ENCODE measurements at regions not wholly inside any gene's neighbourhood (a gene's known extent, or its start where the extent isn't known, plus 50 kb on each side); places are given as distances from the start of the nearest gene placed in this dataset.

DNA sequence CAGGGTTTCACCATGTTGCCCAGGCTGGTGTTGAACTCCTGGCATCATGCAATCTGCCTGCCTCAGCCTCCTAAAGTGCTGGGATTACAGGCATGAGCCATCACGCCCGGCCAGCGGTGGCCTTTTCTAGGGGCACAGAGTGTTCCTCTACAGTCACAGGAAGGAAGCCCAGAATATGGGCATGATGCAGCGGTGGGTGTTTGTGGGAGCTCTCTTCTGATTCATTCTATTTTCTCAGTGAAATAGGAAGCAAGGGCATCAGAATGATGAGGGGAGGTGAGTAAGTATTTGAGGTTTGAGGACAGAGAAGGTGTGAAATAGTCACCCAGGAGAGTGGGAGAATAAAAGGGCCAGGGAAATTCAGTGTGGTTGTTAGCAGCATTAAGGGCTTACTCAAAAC lies 70.3 kb upstream of the PSME4 start:
- Histone ChIP-seq H3K23ac (ENCODE audit: insufficient read length) (no peak overlapping the region), H4K91ac (replicated peaks; ENCODE audit: insufficient read length, low read length) (no peak overlapping the region), H2AFZ (ENCODE audit: low read length) (no peak overlapping the region), H2BK20ac (ENCODE audit: low read length) (no peak overlapping the region), H4K20me1 (replicated peaks in 1 of 2; ENCODE audit: control insufficient read depth in 1 of 2, insufficient read depth in 2 of 2, low read length in 2 of 2) (no peaks in the 10 kb centered on the region), H2BK12ac (ENCODE audit: low read depth, low read length) (no peak overlapping the region), H3K4me3 (ENCODE audit: extremely low read depth in 1 of 4, insufficient read depth in 2 of 4, low read depth in 3 of 4, low read length in 4 of 4) (no peak overlapping the region), H2AK5ac (ENCODE audit: low read depth, low read length) (no peak overlapping the region), H4K8ac (ENCODE audit: extremely low read depth, insufficient read depth, low read length) (no peak overlapping the region), H4K5ac (ENCODE audit: insufficient read length, low read depth, low read length) (no peak overlapping the region), H3K9ac (replicated peaks in 1 of 4; ENCODE audit: extremely low read depth in 1 of 4, low read depth in 3 of 4, low read length in 3 of 4) (no peak overlapping the region), H3K9me3 (ENCODE audit: insufficient read depth in 2 of 2, low read depth in 1 of 2, low read length in 1 of 2) (no peaks in the 10 kb centered on the region; a peak in 1 of 4 replicates), H3K36me3 (ENCODE audit: control insufficient read depth in 2 of 4, insufficient read depth in 4 of 4, low read length in 3 of 4) (no peaks in the 10 kb centered on the region), H2BK120ac (replicated peaks; ENCODE audit: low read depth, low read length) (no peak overlapping the region), H2BK15ac (ENCODE audit: low read length) (no peak overlapping the region), H3K18ac (ENCODE audit: extremely low read depth, low read length) (no peak overlapping the region), H3K14ac (ENCODE audit: insufficient read length) (no peak overlapping the region), H3K56ac (replicated peaks; ENCODE audit: insufficient read length, low read depth, low read length) (no peak overlapping the region), H3K27me3 (replicated peaks in 1 of 4; ENCODE audit: control insufficient read depth in 3 of 4, extremely low read depth in 1 of 4, insufficient read depth in 3 of 4, low read length in 3 of 4) (no peaks in the 10 kb centered on the region), H3K23me2 (ENCODE audit: low read depth, low read length) (no peaks in the 10 kb centered on the region), H3K4ac (replicated peaks; ENCODE audit: insufficient read length, low read depth, low read length) (no peak overlapping the region), H3K4me2 (ENCODE audit: insufficient read depth in 1 of 2, low read depth in 2 of 2, low read length in 2 of 2) (no peak overlapping the region), H3K79me1 (ENCODE audit: low read depth, low read length) (no peaks in the 10 kb centered on the region), H3K27ac (ENCODE audit: low read depth, low read length) (no peak overlapping the region), H3K79me2 (ENCODE audit: control insufficient read depth in 1 of 2, insufficient read depth in 2 of 2, low read length in 2 of 2) (no peaks in the 10 kb centered on the region), H2BK5ac (ENCODE audit: low read depth, low read length) (no peak overlapping the region), H3K4me1 (replicated peaks in 1 of 4; ENCODE audit: control insufficient read depth in 3 of 4, insufficient read depth in 4 of 4, low read length in 3 of 4) (no peaks in the 10 kb centered on the region)
- FAIRE-seq (no peak), DNase-seq (ENCODE audit: low read depth in 1 of 2, low spot score in 2 of 2) (no peak)
- ChIA-PET CTCF (ENCODE audit: partially characterized antibody) (no interaction called here), POLR2A (ENCODE audit: partially characterized antibody) (interaction anchor here (0.5 kb wide), 1 partner anchor 726 kb away, joined by 3 read pairs; no protein-coding TSS in a partner anchor)
- 84% methylated on average over 4 of the region's 4 CpGs; no CpG with 5 or more reads in 1 of the 2 experiments for WGBS, 2 experiments (ENCODE audit: extremely low coverage in 1 of 2, insufficient coverage in 1 of 2, insufficient read length in 1 of 2, insufficient replicate concordance in 2 of 2, low coverage in 1 of 2, low lambda C conversion rate in 2 of 2, missing lambda C conversion rate in 1 of 2)
- TF ChIP-seq NRF1 (IDR thresholded peaks at IDR 0.05; ENCODE audit: low read depth, low read length) (no peak), TEAD4 (IDR thresholded peaks at IDR 0.05; ENCODE audit: low read depth, low read length) (no peak), SRF (IDR thresholded peaks at IDR 0.05; ENCODE audit: low read depth, low read length) (no peak), YY1 (IDR thresholded peaks at IDR 0.05; ENCODE audit: low read depth, low read length) (no peak), JUN (IDR thresholded peaks at IDR 0.05; ENCODE audit: low read depth, low read length) (no peak), BRCA1 (IDR thresholded peaks at IDR 0.05; ENCODE audit: low read depth, low read length) (no peak), FOSL1 (IDR thresholded peaks at IDR 0.05; ENCODE audit: insufficient read depth, low read depth, low read length) (no peak), CREB1 (IDR thresholded peaks at IDR 0.05) (no peak), SP4 (IDR thresholded peaks at IDR 0.05; ENCODE audit: low read length) (no peak), SP1 (IDR thresholded peaks at IDR 0.05; ENCODE audit: low read depth, low read length) (no peak), EP300 (IDR thresholded peaks at IDR 0.05; ENCODE audit: borderline replicate concordance in 1 of 2, low read depth in 2 of 2, low read length in 2 of 2) (no peak)
- TF ChIP-seq, protein P1, sequence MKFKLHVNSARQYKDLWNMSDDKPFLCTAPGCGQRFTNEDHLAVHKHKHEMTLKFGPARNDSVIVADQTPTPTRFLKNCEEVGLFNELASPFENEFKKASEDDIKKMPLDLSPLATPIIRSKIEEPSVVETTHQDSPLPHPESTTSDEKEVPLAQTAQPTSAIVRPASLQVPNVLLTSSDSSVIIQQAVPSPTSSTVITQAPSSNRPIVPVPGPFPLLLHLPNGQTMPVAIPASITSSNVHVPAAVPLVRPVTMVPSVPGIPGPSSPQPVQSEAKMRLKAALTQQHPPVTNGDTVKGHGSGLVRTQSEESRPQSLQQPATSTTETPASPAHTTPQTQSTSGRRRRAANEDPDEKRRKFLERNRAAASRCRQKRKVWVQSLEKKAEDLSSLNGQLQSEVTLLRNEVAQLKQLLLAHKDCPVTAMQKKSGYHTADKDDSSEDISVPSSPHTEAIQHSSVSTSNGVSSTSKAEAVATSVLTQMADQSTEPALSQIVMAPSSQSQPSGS (IDR thresholded peaks at IDR 0.05; ENCODE audit: low read length): no peak
- TF ChIP-seq, protein P2, sequence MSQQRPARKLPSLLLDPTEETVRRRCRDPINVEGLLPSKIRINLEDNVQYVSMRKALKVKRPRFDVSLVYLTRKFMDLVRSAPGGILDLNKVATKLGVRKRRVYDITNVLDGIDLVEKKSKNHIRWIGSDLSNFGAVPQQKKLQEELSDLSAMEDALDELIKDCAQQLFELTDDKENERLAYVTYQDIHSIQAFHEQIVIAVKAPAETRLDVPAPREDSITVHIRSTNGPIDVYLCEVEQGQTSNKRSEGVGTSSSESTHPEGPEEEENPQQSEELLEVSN (IDR thresholded peaks at IDR 0.05): no peak

All from H1 (cell line).